ENCODE measurements at regions not wholly inside any gene's neighbourhood (a gene's known extent, or its start where the extent isn't known, plus 50 kb on each side); places are given as distances from the start of the nearest gene placed in this dataset.

DNA sequence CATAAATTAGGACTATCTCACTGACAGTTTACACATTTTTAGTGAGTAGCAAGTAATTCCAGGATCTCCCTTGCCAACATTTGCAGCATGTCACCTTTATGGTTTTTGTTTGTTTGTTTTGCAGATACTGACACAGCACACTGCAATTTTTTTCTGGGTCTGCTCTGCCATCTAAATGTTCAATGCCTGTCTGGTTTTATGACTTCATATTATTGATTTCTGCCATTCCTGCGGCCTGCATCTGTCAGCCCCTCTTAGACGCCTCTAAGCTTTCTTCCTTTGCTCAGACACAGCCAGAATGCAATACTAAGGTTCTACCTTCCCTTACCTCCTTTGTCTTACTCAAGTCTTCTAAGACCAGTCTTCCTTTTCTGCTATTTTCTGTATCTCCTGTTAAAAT, 321.2 kb upstream of the AZI2 start:
- no peak for TF ChIP-seq EZH2 (IDR thresholded peaks at IDR 0.05; ENCODE audit: low read length, missing control alignments)
- TF ChIP-seq, protein P1, sequence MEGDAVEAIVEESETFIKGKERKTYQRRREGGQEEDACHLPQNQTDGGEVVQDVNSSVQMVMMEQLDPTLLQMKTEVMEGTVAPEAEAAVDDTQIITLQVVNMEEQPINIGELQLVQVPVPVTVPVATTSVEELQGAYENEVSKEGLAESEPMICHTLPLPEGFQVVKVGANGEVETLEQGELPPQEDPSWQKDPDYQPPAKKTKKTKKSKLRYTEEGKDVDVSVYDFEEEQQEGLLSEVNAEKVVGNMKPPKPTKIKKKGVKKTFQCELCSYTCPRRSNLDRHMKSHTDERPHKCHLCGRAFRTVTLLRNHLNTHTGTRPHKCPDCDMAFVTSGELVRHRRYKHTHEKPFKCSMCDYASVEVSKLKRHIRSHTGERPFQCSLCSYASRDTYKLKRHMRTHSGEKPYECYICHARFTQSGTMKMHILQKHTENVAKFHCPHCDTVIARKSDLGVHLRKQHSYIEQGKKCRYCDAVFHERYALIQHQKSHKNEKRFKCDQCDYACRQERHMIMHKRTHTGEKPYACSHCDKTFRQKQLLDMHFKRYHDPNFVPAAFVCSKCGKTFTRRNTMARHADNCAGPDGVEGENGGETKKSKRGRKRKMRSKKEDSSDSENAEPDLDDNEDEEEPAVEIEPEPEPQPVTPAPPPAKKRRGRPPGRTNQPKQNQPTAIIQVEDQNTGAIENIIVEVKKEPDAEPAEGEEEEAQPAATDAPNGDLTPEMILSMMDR (conservative IDR thresholded peaks at IDR 0.05 in 1 of 2, IDR thresholded peaks at IDR 0.05 in 1 of 2; ENCODE audit: low read depth in 1 of 2, low read length in 2 of 2): no peak
- no peaks in the 10 kb centered on the region for H3K79me2 ChIP-seq (ENCODE audit: control insufficient read depth, insufficient read depth, low read length)
- H2AFZ ChIP-seq (ENCODE audit: low read length): no peak overlapping the region
- no peak for DNase-seq (ENCODE audit: low read depth in 2 of 2)
- no peaks in the 10 kb centered on the region for H3K4me1 ChIP-seq (ENCODE audit: control insufficient read depth, extremely low read depth, insufficient read depth, low read length)
- H3K27ac ChIP-seq (ENCODE audit: insufficient read depth, low read length): no peak overlapping the region
- no peak overlapping the region for H3K9ac ChIP-seq (ENCODE audit: insufficient read depth, low read length)
- no peaks in the 10 kb centered on the region for H3K27me3 ChIP-seq (ENCODE audit: control insufficient read depth, insufficient read depth, low read length)
- no peaks in the 10 kb centered on the region for H3K9me3 ChIP-seq (ENCODE audit: control insufficient read depth, insufficient read depth, low read depth, low read length)
- no peak overlapping the region for H3K4me3 ChIP-seq (replicated peaks in 1 of 4; ENCODE audit: control extremely low read depth in 1 of 4, insufficient read depth in 1 of 4, low read depth in 3 of 4, low read length in 4 of 4)
- no peaks in the 10 kb centered on the region for H3K36me3 ChIP-seq (ENCODE audit: control insufficient read depth, insufficient read depth, low read length)
- no peaks in the 10 kb centered on the region for H4K20me1 ChIP-seq (ENCODE audit: control insufficient read depth, extremely low read depth, insufficient read depth, low read length)
- no peak overlapping the region for H3K4me2 ChIP-seq (ENCODE audit: extremely low read depth, insufficient read depth, low read length)

DNA sequence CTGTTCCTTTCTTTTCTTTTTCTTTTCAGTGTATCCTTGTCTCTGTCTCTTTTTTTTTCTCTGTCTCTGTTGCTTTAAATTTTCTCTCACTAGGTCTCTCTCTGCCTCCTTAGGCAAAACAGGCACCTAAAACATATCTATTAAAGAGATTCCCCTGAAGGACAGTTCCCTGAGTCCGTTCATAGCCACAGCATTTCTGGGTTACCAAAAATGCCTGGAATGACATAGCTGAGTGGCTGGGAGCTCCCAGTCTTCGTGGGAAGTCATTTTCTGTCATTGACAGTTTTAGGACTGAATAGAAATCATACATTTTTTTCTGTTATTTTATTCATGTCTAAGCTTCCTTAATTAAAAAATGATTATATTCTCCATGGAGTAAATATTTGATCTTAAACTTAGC, 323.8 kb upstream of the AZI2 start:
- H3K4me1 ChIP-seq (ENCODE audit: control insufficient read depth, extremely low read depth, insufficient read depth, low read length): no peaks in the 10 kb centered on the region
- H3K27ac ChIP-seq (ENCODE audit: insufficient read depth, low read length): no peak overlapping the region
- H3K4me2 ChIP-seq (ENCODE audit: extremely low read depth, insufficient read depth, low read length): no peak overlapping the region
- no peak overlapping the region for H3K4me3 ChIP-seq (replicated peaks in 1 of 4; ENCODE audit: control extremely low read depth in 1 of 4, insufficient read depth in 1 of 4, low read depth in 3 of 4, low read length in 4 of 4)
- H2AFZ ChIP-seq (ENCODE audit: low read length): no peak overlapping the region
- H3K79me2 ChIP-seq (ENCODE audit: control insufficient read depth, insufficient read depth, low read length): no peaks in the 10 kb centered on the region
- H3K9ac ChIP-seq (ENCODE audit: insufficient read depth, low read length): no peak overlapping the region
- H3K27me3 ChIP-seq (ENCODE audit: control insufficient read depth, insufficient read depth, low read length): no peaks in the 10 kb centered on the region
- H3K36me3 ChIP-seq (ENCODE audit: control insufficient read depth, insufficient read depth, low read length): no peaks in the 10 kb centered on the region
- H3K9me3 ChIP-seq (ENCODE audit: control insufficient read depth, insufficient read depth, low read depth, low read length): no peaks in the 10 kb centered on the region
- peak in 1 of 2 donors; percentile 12 for DNase-seq (ENCODE audit: low read depth in 2 of 2)
- no peak for TF ChIP-seq EZH2 (IDR thresholded peaks at IDR 0.05; ENCODE audit: low read length, missing control alignments)
- TF ChIP-seq, protein P1 (conservative IDR thresholded peaks at IDR 0.05 in 1 of 2, IDR thresholded peaks at IDR 0.05 in 1 of 2; ENCODE audit: low read depth in 1 of 2, low read length in 2 of 2): no peak
- H4K20me1 ChIP-seq (ENCODE audit: control insufficient read depth, extremely low read depth, insufficient read depth, low read length): no peaks in the 10 kb centered on the region

DNA sequence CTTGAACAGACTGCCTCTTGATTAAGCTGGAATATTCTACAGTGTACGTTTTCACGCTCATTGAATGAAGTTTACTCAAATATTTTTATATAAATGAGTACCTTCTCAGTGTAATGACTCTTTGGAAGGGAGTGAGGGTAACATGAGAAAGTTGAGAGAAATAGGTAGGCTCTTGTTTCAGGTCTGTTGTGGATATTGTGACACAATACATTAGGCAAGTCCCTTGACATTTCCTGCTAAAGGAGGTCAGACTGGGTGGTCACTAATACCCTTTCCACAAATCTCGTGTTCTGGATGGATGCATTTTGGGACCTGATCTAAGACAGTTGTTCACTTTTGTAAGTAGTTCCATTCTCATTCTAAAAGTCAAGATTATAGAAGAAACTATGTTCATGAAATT, 324.8 kb upstream of the AZI2 start:
- Histone ChIP-seq H4K20me1 (ENCODE audit: control insufficient read depth, extremely low read depth, insufficient read depth, low read length) (no peaks in the 10 kb centered on the region), H3K4me3 (replicated peaks in 1 of 4; ENCODE audit: control extremely low read depth in 1 of 4, insufficient read depth in 1 of 4, low read depth in 3 of 4, low read length in 4 of 4) (no peak overlapping the region), H3K9ac (ENCODE audit: insufficient read depth, low read length) (no peak overlapping the region), H2AFZ (ENCODE audit: low read length) (no peak overlapping the region), H3K36me3 (ENCODE audit: control insufficient read depth, insufficient read depth, low read length) (no peaks in the 10 kb centered on the region), H3K9me3 (ENCODE audit: control insufficient read depth, insufficient read depth, low read depth, low read length) (no peaks in the 10 kb centered on the region), H3K27me3 (ENCODE audit: control insufficient read depth, insufficient read depth, low read length) (no peaks in the 10 kb centered on the region), H3K4me1 (ENCODE audit: control insufficient read depth, extremely low read depth, insufficient read depth, low read length) (no peaks in the 10 kb centered on the region), H3K4me2 (ENCODE audit: extremely low read depth, insufficient read depth, low read length) (no peak overlapping the region), H3K27ac (ENCODE audit: insufficient read depth, low read length) (no peak overlapping the region), H3K79me2 (ENCODE audit: control insufficient read depth, insufficient read depth, low read length) (no peaks in the 10 kb centered on the region)
- TF ChIP-seq, protein P1 (conservative IDR thresholded peaks at IDR 0.05 in 1 of 2, IDR thresholded peaks at IDR 0.05 in 1 of 2; ENCODE audit: low read depth in 1 of 2, low read length in 2 of 2): no peak
- no peak for TF ChIP-seq EZH2 (IDR thresholded peaks at IDR 0.05; ENCODE audit: low read length, missing control alignments)
- DNase-seq (ENCODE audit: low read depth in 2 of 2): no peak

Measured in fibroblast of lung (primary cell).